ENCODE measurements at regions not wholly inside any gene's neighbourhood (a gene's known extent, or its start where the extent isn't known, plus 50 kb on each side); places are given as distances from the start of the nearest gene placed in this dataset.

DNA sequence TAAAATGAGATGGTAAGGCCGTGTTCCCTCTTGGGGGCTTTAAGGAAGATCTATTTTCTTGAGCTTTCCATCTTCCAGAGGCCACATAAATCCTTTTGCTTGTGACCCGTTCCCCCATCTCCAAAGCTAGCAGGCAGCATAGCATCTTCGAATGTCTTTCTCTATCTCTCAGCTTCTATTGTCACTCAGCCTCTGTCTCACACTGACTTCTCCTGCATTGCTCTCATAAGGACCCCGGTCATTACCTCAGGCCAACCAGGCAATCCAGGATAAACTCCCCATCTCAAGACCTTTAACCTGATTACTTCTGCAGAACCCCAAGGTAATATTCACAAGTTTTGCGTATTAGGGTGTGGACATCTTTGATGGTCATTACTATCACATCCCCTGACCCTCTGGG is 250.3 kb upstream of the SOX2 start:
- TF ChIP-seq, protein P1, sequence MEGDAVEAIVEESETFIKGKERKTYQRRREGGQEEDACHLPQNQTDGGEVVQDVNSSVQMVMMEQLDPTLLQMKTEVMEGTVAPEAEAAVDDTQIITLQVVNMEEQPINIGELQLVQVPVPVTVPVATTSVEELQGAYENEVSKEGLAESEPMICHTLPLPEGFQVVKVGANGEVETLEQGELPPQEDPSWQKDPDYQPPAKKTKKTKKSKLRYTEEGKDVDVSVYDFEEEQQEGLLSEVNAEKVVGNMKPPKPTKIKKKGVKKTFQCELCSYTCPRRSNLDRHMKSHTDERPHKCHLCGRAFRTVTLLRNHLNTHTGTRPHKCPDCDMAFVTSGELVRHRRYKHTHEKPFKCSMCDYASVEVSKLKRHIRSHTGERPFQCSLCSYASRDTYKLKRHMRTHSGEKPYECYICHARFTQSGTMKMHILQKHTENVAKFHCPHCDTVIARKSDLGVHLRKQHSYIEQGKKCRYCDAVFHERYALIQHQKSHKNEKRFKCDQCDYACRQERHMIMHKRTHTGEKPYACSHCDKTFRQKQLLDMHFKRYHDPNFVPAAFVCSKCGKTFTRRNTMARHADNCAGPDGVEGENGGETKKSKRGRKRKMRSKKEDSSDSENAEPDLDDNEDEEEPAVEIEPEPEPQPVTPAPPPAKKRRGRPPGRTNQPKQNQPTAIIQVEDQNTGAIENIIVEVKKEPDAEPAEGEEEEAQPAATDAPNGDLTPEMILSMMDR (IDR thresholded peaks at IDR 0.05; ENCODE audit: low read depth, low read length) = no peak
- no peak for DNase-seq (ENCODE audit: low read depth, low spot score)
- in situ Hi-C loops (cut with HindIII; ENCODE audit: low sequenced_read_pairs) = no loop called here
- no peak overlapping the region for H3K4me3 ChIP-seq (ENCODE audit: low read depth, low read length)

DNA sequence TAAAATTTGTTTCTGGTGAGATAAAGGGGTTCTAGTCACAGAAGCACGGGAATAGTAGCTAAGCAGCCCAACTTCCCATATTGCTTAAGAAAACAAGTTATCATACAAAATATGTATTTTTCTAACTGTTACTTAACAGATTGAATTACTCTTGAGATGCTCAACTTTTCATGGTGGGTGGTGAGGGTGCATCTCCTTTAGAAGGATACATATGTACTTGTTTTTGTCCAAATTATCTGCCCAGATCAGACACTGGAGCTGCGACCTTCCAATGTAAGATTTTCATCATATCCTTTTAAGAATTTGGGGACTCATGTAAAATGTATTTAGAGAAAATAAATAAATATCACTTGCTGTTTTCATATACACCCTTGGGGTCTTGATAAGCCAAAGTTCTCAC is 252.2 kb upstream of the SOX2 start:
- H3K4me3 ChIP-seq (ENCODE audit: low read depth, low read length) = no peak overlapping the region
- in situ Hi-C loops (cut with HindIII; ENCODE audit: low sequenced_read_pairs) = no loop called here
- no peak for DNase-seq (ENCODE audit: low read depth, low spot score)
- TF ChIP-seq, protein P1 (IDR thresholded peaks at IDR 0.05; ENCODE audit: low read depth, low read length) = no peak

DNA sequence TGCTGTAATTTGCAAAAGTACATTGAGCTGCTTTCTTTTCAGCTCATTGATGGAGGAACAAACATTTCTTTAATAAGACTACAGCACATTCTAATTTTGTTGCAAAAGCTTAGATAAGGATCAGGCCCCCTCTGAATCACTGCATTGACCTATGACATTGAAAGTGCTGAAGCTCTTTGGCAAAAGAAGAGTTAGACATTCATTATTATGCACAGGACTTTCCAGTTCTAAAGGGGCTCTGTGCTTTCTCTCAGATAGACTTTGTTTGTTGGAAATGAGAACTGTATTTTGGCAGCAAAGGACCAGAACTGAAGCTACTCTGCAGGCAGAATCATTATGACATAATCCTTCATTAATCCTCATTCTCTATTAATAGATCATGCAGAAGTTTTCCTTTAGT is 252.9 kb upstream of the SOX2 start:
- DNase-seq (ENCODE audit: low read depth, low spot score) = peak; percentile 31
- in situ Hi-C loops (cut with HindIII; ENCODE audit: low sequenced_read_pairs) = no loop called here
- H3K4me3 ChIP-seq (ENCODE audit: low read depth, low read length) = no peak overlapping the region
- TF ChIP-seq, protein P1 (IDR thresholded peaks at IDR 0.05; ENCODE audit: low read depth, low read length) = no peak

DNA sequence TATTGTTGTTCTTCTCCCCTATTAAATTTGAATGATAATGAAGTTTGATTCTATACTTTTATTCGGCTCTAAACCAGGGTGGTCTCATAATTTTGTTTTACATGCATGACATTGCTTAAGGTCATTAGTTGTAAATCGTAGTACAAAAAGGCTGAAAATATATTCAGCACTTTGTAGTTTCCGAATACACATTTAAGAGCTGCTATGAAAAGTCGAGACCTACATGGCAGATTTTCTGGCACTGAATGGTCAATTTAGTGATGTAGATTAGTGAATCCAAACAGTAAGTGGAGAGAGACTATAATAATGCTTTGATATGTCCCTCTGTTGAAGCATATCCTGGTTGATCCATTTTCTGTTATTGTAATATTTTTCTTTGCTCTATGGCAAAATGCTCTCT is 254.0 kb upstream of the SOX2 start:
- DNase-seq (ENCODE audit: low read depth, low spot score) = no peak
- in situ Hi-C loops (cut with HindIII; ENCODE audit: low sequenced_read_pairs) = no loop called here
- no peak overlapping the region for H3K4me3 ChIP-seq (ENCODE audit: low read depth, low read length)
- TF ChIP-seq, protein P1 (IDR thresholded peaks at IDR 0.05; ENCODE audit: low read depth, low read length) = no peak

DNA sequence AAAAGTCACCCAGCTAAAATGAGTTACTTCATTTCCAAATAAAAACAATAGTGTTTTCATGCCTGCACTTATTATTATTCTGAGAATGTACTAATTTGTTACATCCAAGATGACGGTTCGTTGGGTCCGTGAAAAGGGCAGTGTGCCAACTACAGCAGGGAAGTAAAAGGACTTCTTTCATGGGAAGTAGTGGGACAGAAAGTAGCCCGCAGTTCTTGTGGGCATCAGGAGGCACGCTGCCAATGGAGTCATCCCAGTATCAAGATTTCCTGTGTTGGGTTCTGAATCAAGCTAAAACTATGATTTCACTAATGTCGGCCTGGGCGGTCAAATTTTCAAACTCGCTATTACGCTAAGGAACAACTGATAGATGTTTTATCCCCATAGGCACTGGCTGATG is 254.5 kb upstream of the SOX2 start:
- TF ChIP-seq, protein P1 (IDR thresholded peaks at IDR 0.05; ENCODE audit: low read depth, low read length) = no peak
- no peak overlapping the region for H3K4me3 ChIP-seq (ENCODE audit: low read depth, low read length)
- DNase-seq (ENCODE audit: low read depth, low spot score) = peak; percentile 67
- in situ Hi-C loops (cut with HindIII; ENCODE audit: low sequenced_read_pairs) = no loop called here

DNA sequence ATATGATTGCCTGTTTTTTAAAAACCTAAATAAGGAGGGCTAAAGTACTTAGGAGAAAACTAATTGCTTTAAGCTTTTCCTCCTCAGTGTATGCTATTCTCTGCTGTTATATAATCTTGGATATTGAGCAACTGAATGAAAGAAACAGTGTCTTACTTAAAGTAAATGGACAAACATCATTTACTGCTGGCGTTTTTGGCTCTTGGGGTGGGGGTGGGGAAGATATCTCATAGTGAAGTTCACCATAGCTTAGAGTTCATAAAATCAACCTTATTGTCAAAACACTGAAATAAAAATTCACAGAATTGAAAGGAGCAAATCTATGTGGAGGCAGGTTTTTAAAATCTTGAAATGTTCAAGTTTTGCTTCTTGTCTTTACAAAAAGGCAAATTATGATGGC is 256.4 kb upstream of the SOX2 start:
- DNase-seq (ENCODE audit: low read depth, low spot score) = no peak
- TF ChIP-seq, protein P1 (IDR thresholded peaks at IDR 0.05; ENCODE audit: low read depth, low read length) = no peak
- H3K4me3 ChIP-seq (ENCODE audit: low read depth, low read length) = no peak overlapping the region
- in situ Hi-C loops (cut with HindIII; ENCODE audit: low sequenced_read_pairs) = no loop called here

DNA sequence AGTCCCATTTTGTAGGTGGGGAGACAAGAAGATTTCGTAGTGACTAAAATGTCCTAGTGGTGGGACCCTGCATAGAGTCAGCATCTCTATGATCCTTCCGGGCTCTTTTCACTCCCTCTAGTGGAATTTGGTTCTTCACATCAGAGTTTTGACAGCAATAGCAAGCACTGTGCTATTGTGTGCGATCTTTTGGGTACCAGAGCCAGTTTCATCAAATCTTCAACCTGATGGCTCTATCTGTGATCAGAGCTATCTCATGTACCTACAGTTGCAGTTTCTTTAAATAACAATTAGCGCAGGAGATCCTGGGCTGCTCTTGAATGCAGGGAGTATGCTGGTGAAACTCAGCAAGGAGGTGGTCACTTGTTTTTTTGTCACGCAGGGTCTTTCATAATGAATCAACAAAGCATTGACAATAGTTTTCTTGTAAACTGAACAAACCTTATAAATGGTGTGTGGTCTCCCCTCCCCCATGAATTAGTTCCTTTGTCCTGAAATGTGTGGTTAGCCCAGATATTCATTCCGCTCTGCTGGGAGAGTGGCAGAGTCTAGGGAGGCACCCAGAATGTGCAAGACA is 257.2 kb upstream of the SOX2 start:
- DNase-seq (ENCODE audit: low read depth, low spot score) = no peak
- H3K4me3 ChIP-seq (ENCODE audit: low read depth, low read length) = no peak overlapping the region
- in situ Hi-C loops (cut with HindIII; ENCODE audit: low sequenced_read_pairs) = no loop called here
- TF ChIP-seq, protein P1 (IDR thresholded peaks at IDR 0.05; ENCODE audit: low read depth, low read length) = no peak
